HEK293 (cell line): ENCODE measurements at regions not wholly inside any gene's neighbourhood (a gene's known extent, or its start where the extent isn't known, plus 50 kb on each side); places are given as distances from the start of the nearest gene placed in this dataset.
"Not testable (repeated sequence)": the region's sequence is repeated elsewhere in the genome, so short reads cannot be mapped to it uniquely, and the experiment has no call there.

Source experiments
- CTCF ChIP-seq: fragments of 450-650 bp; formaldehyde crosslinking; IDR thresholded peaks from 2 replicates; pipeline ENCODE4 v1.5.1; 2016; ENCODE audit warnings: missing biosample characterization, missing genetic modification characterization
- MZF1 ChIP-seq: fragments of 450-650 bp; formaldehyde crosslinking; IDR thresholded peaks from 2 replicates; pipeline ENCODE4 v1.5.1; 2017; ENCODE audit warnings: missing biosample characterization, missing genetic modification characterization, borderline replicate concordance
- SETDB1 ChIP-seq: IDR thresholded peaks from one replicate; pipeline ENCODE4 v1.6.1; 2017; ENCODE audit warnings: mild to moderate bottlenecking, low read length, moderate library complexity, mixed read lengths; ENCODE audit not compliant: insufficient read length
- ZBTB17 ChIP-seq: fragments of 450-650 bp; formaldehyde crosslinking; IDR thresholded peaks from 2 replicates; pipeline ENCODE4 v1.5.1; 2016; ENCODE audit warnings: missing biosample characterization, missing genetic modification characterization
- ZFP41 ChIP-seq: fragments of 450-650 bp; formaldehyde crosslinking; IDR thresholded peaks from 2 replicates; pipeline ENCODE4 v1.5.1; 2016; ENCODE audit warnings: missing biosample characterization, missing genetic modification characterization, borderline replicate concordance
- ZNF585B ChIP-seq: fragments of 450-650 bp; formaldehyde crosslinking; IDR thresholded peaks from 2 replicates; pipeline ENCODE4 v1.5.1; 2016; ENCODE audit warnings: missing biosample characterization, missing genetic modification characterization
- ZNF639 ChIP-seq: fragments of 450-650 bp; formaldehyde crosslinking; IDR thresholded peaks from 2 replicates; pipeline ENCODE4 v1.5.1; 2016; ENCODE audit warnings: missing biosample characterization, missing genetic modification characterization
- ZNF658 ChIP-seq: fragments of 450-650 bp; formaldehyde crosslinking; IDR thresholded peaks from 2 replicates; pipeline ENCODE4; 2016; ENCODE audit warnings: missing biosample characterization, missing genetic modification characterization

DNA sequence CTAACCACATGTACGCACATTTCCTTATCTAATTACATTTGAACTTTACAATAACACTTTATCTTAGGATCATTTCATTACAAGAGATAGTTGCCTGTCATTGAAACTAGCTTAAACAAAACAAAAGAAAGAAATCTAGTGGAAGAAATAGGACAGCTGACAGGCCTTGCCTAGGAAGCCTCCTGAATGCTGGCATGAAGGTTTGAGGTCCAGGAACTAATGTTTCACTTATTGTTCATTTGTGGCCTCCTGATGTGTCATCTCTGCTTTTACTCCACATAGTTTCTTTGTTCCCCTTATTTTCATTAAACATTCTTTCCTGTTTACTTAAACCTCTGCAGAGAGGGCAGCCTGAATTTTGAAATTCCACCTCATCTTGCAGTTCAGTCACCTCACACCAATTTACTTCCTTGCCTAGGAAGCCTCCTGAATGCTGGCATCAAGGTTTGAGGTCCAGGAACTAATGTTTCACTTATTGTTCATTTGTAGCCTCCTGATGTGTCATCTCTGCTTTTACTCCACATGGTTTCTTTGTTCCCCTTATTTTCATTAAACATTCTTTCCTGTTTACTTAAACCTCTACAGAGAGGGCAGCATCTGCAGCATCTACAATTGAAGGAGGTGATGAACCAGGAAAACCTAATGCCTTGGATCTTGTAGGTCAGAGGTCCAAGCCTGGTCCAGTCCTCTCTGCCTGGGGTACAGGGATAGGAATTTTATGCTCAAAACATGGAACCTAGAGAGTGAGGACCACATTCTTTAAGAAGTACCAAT, 319.2 kb downstream of the SPATA31A1 start:
- TF ChIP-seq SETDB1; ZNF639 (tag by site-specific recombination); CTCF; ZBTB17; MZF1 (tag by site-specific recombination); ZNF658; ZNF585B (tag by site-specific recombination); ZFP41 (tag by site-specific recombination): not testable (repeated sequence)
